Breast epithelium (tissue), 3 donors: ENCODE measurements at regions not wholly inside any gene's neighbourhood (a gene's known extent, or its start where the extent isn't known, plus 50 kb on each side); places are given as distances from the start of the nearest gene placed in this dataset.

Experiments
- POLR2A ChIP-seq: fragments of 450-650 bp; IDR thresholded peaks from one replicate; pipeline ENCODE4 v1.6.1; 2016; ENCODE audit warnings: antibody characterized with exemption, mild to moderate bottlenecking, moderate library complexity
- POLR2AphosphoS5 ChIP-seq, 3 donors: sonication (generic); formaldehyde crosslinking; IDR thresholded peaks; one replicate each; pipeline ENCODE4 v1.6.1; 2017; ENCODE audit warnings: antibody characterized with exemption in 3 of 3
- TF ChIP-seq, protein P1 (sequence below), 3 donors: fragments of 450-650 bp; IDR thresholded peaks; one replicate each; pipeline ENCODE4 v1.5.1; 2016 to 2017; ENCODE audit warnings: antibody characterized with exemption in 3 of 3, mild to moderate bottlenecking in 3 of 3, moderate library complexity in 3 of 3

DNA sequence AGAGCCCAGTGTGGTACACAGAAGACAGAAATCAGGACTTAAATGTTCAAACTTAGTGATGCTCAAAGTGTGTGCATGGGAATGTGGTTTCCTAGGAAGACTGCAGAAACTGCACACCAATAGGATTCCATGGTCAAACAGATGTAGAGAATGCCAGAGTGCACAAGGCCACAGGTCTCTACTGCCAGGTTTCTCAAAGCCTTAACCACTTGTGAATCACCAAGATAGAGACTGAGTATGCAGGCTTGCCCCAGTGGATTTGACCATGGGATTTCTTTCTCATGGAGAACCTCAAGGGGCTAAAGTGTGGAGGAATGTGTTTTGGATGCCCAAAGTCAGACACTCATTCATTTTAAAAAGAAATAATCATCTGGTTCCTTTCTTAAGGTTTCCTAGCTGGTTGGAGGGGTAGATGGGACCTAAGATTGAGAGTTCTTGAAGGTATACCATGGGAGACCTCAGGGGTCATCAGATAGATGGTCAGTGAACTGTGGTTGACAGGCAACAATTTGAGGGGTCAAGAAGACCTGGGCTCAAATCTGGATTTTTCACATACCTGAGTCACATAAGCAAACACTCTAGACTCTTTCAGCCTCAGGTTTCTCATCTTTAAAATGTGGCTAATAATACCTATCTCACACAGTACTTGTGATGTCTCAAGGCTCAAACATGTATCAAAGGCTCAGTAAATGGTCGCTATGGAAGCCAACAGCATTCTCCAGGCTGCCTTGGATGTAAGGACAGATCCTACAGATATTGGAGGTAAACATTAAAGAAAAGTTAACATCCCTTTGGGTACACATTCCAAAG lies 81.1 kb downstream of the BOD1 start:
- TF ChIP-seq, protein P1, sequence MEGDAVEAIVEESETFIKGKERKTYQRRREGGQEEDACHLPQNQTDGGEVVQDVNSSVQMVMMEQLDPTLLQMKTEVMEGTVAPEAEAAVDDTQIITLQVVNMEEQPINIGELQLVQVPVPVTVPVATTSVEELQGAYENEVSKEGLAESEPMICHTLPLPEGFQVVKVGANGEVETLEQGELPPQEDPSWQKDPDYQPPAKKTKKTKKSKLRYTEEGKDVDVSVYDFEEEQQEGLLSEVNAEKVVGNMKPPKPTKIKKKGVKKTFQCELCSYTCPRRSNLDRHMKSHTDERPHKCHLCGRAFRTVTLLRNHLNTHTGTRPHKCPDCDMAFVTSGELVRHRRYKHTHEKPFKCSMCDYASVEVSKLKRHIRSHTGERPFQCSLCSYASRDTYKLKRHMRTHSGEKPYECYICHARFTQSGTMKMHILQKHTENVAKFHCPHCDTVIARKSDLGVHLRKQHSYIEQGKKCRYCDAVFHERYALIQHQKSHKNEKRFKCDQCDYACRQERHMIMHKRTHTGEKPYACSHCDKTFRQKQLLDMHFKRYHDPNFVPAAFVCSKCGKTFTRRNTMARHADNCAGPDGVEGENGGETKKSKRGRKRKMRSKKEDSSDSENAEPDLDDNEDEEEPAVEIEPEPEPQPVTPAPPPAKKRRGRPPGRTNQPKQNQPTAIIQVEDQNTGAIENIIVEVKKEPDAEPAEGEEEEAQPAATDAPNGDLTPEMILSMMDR (IDR thresholded peaks at IDR 0.05): no peak
- TF ChIP-seq POLR2AphosphoS5 (IDR thresholded peaks at IDR 0.05): no peak
- TF ChIP-seq POLR2A: no peak
